HCT116 (cell line): ENCODE measurements at regions not wholly inside any gene's neighbourhood (a gene's known extent, or its start where the extent isn't known, plus 50 kb on each side); places are given as distances from the start of the nearest gene placed in this dataset.

Experiments used
- ATAC-seq: fragments of 200-7000 bp; cut with Tn5 transposase; 2 replicates; pipeline ENCODE4 v1.9.1; 2020; ENCODE audit warnings: mild to moderate bottlenecking, moderate library complexity
- BruUV-seq: library from RNA; stranded (reverse); fragments of 400-500 nt; replicated peaks from 2 replicates; lab custom pipeline; 2021; lab: Mats Ljungman, UMichigan
- CTCF ChIA-PET: fragments of 300-600 bp; sonication (Branson Sonifier 250); formaldehyde crosslinking; loops from one replicate; lab custom pipeline; 2021; ENCODE audit warnings: antibody characterized with exemption; lab: Charles Lee
- POLR2A ChIA-PET: fragments of 300-600, 350-600 bp; sonication (Branson Sonifier 250); formaldehyde crosslinking; loops from one replicate; lab custom pipeline; 2021; ENCODE audit warnings: antibody characterized with exemption; lab: Charles Lee
- RAD21 ChIA-PET, 2 experiments: fragments of 300-600 bp; sonication (Branson Sonifier 250); formaldehyde crosslinking; loops; one replicate each; lab custom pipeline; 2023; ENCODE audit warnings: low total read pairs in 2 of 2; ENCODE audit not compliant: uncharacterized antibody in 2 of 2, unreplicated experiment in 2 of 2, low non-redundant PET in 1 of 2; lab: Charles Lee
- DNase-seq: peaks from one replicate; pipeline ENCODE4 v3.0.0-alpha.2; 2010; ENCODE audit warnings: low read depth, low spot score
- H2AFZ ChIP-seq: fragments of 200-600 bp; shearing (Covaris generic), sonication (generic); 2 replicates; pipeline ENCODE4 v1.6.1; 2017; ENCODE audit warnings: low read depth, mixed run types, mixed read lengths, antibody characterized with exemption, low read length; ENCODE audit not compliant: poor library complexity, severe bottlenecking
- H3K27ac ChIP-seq: 2 replicates; pipeline ENCODE4 v1.5.1; 2012; ENCODE audit warnings: low read depth, low read length
- H3K27me3 ChIP-seq: fragments of 200-600 bp; sonication (generic); 2 replicates; pipeline ENCODE4 v1.6.1; 2016; ENCODE audit warnings: mixed run types, low read length, mixed read lengths; ENCODE audit not compliant: insufficient read depth
- H3K36me3 ChIP-seq, 2 experiments: fragments of 200-500 bp in 1 of 2; fragments of 200-600 bp in 1 of 2; sonication (Bioruptor generic) in 1 of 2; sonication (generic) in 1 of 2; 2 replicates each; pipeline versions ENCODE4 v1.5.1 to v1.6.1; 2014 to 2016; ENCODE audit warnings: low read length in 2 of 2, inconsistent platforms in 1 of 2, mixed read lengths in 1 of 2, mixed run types in 1 of 2; ENCODE audit not compliant: insufficient read depth in 2 of 2, control insufficient read depth in 1 of 2
- H3K4me1 ChIP-seq, 2 experiments: fragments of 200-600 bp in 1 of 2; sonication (generic) in 1 of 2; 2 replicates each; pipeline versions ENCODE4 v1.5.1 to v1.6.1; 2012 to 2017; ENCODE audit warnings: low read length in 2 of 2, inconsistent platforms in 1 of 2, mild to moderate bottlenecking in 1 of 2, mixed read lengths in 1 of 2, mixed run types in 1 of 2, moderate library complexity in 1 of 2; ENCODE audit not compliant: insufficient read depth in 2 of 2, control insufficient read depth in 1 of 2
- H3K4me2 ChIP-seq: fragments of 200-600 bp; sonication (generic); 2 replicates; pipeline ENCODE4 v1.6.1; 2017; ENCODE audit warnings: mixed run types, low read length, mixed read lengths
- H3K4me3 ChIP-seq, 2 experiments: fragments of 200-600 bp in 1 of 2; sonication (generic) in 1 of 2; replicated peaks in 1 of 2; 2 replicates each; pipeline ENCODE4 v1.5.1; 2011 to 2016; ENCODE audit warnings: low read length in 2 of 2, control low read depth in 1 of 2, low read depth in 1 of 2, mild to moderate bottlenecking in 1 of 2, mixed read lengths in 1 of 2, mixed run types in 1 of 2
- H3K79me2 ChIP-seq: fragments of 200-600 bp; sonication (generic); 2 replicates; pipeline ENCODE4 v1.6.1; 2017; ENCODE audit warnings: mild to moderate bottlenecking, mixed run types, low read length, moderate library complexity, mixed read lengths; ENCODE audit not compliant: insufficient read depth
- H3K9ac ChIP-seq: fragments of 200-600 bp; sonication (generic); 2 replicates; pipeline ENCODE4 v1.6.1; 2016; ENCODE audit warnings: low read length, mixed read lengths
- H3K9me2 ChIP-seq: fragments of 200-600 bp; sonication (generic), shearing (Covaris generic); 2 replicates; pipeline ENCODE4 v1.6.1; 2017; ENCODE audit warnings: mixed run types, mild to moderate bottlenecking, moderate library complexity; ENCODE audit not compliant: insufficient read depth
- H3K9me3 ChIP-seq, 2 experiments: fragments of 200-500 bp in 1 of 2; fragments of 200-600 bp in 1 of 2; sonication (Bioruptor generic) in 1 of 2; sonication (generic) in 1 of 2; 2 replicates each; pipeline ENCODE4 v1.6.1; 2014 to 2017; ENCODE audit warnings: low read length in 2 of 2, mixed read lengths in 2 of 2, inconsistent platforms in 1 of 2, low read depth in 1 of 2, mild to moderate bottlenecking in 1 of 2, mixed run types in 1 of 2, moderate library complexity in 1 of 2; ENCODE audit not compliant: control insufficient read depth in 1 of 2, insufficient read depth in 1 of 2
- H4K20me1 ChIP-seq: fragments of 200-600 bp; sonication (generic), shearing (Covaris generic); 2 replicates; pipeline ENCODE4 v1.6.1; 2017; ENCODE audit warnings: mixed run types, mild to moderate bottlenecking, moderate library complexity; ENCODE audit not compliant: insufficient read depth
- CEBPB ChIP-seq: IDR thresholded peaks from 2 replicates; pipeline ENCODE4 v1.6.1; 2012; ENCODE audit warnings: low read depth
- CTCF ChIP-seq, 3 experiments: fragments of 200-600 bp in 1 of 3; sonication (generic) in 1 of 3; IDR thresholded peaks in 2 of 3; conservative IDR thresholded peaks in 1 of 3; 2 replicates each; pipeline ENCODE4 v1.5.1; 2012 to 2017; ENCODE audit warnings: low read depth in 2 of 3, low read length in 2 of 3, antibody characterized with exemption in 1 of 3, borderline replicate concordance in 1 of 3, control low read depth in 1 of 3, mild to moderate bottlenecking in 1 of 3, mixed read lengths in 1 of 3, mixed run types in 1 of 3, moderate library complexity in 1 of 3; ENCODE audit not compliant: insufficient read depth in 1 of 3
- EGR1 ChIP-seq: IDR thresholded peaks from 2 replicates; pipeline ENCODE4 v1.6.1; 2012; ENCODE audit warnings: low read depth
- ELF1 ChIP-seq: IDR thresholded peaks from 2 replicates; pipeline ENCODE4 v1.6.1; 2012; ENCODE audit warnings: low read depth, borderline replicate concordance
- EZH2 ChIP-seq: fragments of 200-600 bp; sonication (generic); IDR thresholded peaks from 2 replicates; pipeline ENCODE4 v1.6.1; 2017; ENCODE audit warnings: antibody characterized with exemption, mixed run types
- EZH2phosphoT487 ChIP-seq: fragments of 200-600 bp; IDR thresholded peaks from 2 replicates; pipeline ENCODE4 v1.6.1; 2018; ENCODE audit warnings: antibody characterized with exemption, borderline replicate concordance
- FOSL1 ChIP-seq: IDR thresholded peaks from 2 replicates; pipeline ENCODE4 v1.6.1; 2012; ENCODE audit warnings: low read depth
- JUND ChIP-seq: IDR thresholded peaks from 2 replicates; pipeline ENCODE4 v1.6.1; 2012
- POLR2A ChIP-seq: IDR thresholded peaks from 2 replicates; pipeline ENCODE4 v1.7.0; 2011; ENCODE audit warnings: borderline replicate concordance; ENCODE audit not compliant: insufficient read depth, insufficient read length; ENCODE audit errors: extremely low read depth
- SIN3A ChIP-seq: IDR thresholded peaks from 2 replicates; pipeline ENCODE4 v1.6.1; 2012; ENCODE audit warnings: low read depth
- SP1 ChIP-seq: IDR thresholded peaks from 2 replicates; pipeline ENCODE4 v1.6.1; 2012; ENCODE audit warnings: low read depth
- SRF ChIP-seq: IDR thresholded peaks from 2 replicates; pipeline ENCODE4 v1.6.1; 2012; ENCODE audit warnings: low read depth
- YY1 ChIP-seq: IDR thresholded peaks from 2 replicates; pipeline ENCODE4 v1.6.1; 2011; ENCODE audit warnings: low read length, low read depth, moderate library complexity, mild to moderate bottlenecking; ENCODE audit not compliant: insufficient replicate concordance; ENCODE audit errors: extremely low read depth
- ZFX ChIP-seq: fragments of 450-650 bp; IDR thresholded peaks from 2 replicates; pipeline ENCODE4 v1.6.1; 2017
- intact Hi-C: fragments of 100-400 bp; cut with micrococcal nuclease; formaldehyde crosslinking; loops from 2 replicates; pipeline ENCODE4 v1.10.0; 2022
- TF ChIP-seq, protein P1 (sequence below): IDR thresholded peaks from 2 replicates; pipeline ENCODE4 v1.6.1; 2012

DNA sequence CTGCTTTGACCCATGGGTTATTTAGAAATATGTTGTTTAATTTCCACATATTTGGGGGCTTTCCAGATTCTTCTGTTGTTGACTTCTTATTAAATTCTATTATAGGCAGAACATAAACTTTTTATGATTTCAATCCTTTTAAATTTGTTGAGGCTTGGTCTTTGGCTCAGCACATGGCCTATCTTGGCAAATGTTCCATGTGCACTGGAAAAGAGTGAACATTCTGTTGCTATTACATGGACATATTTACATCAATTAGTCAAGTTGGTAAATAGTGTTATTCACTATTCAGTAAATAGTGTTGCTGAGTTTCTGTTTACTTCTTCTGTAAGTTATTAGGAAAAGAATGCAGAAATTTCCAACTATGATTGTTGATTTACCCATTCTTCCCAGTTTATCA, 75.4 kb downstream of the ETS2 start:
- intact Hi-C loops, result no loop called here
- H3K36me3 ChIP-seq, result no peaks in the 10 kb centered on the region
- H3K4me3 ChIP-seq, result no peak overlapping the region
- no peaks in the 10 kb centered on the region for H4K20me1 ChIP-seq
- RAD21 ChIA-PET, result no interaction called here
- no peak overlapping the region for H3K27ac ChIP-seq
- H2AFZ ChIP-seq, result no peak overlapping the region
- ATAC-seq (no peak), DNase-seq (no peak)
- no peaks in the 10 kb centered on the region for H3K4me1 ChIP-seq
- TF ChIP-seq YY1 (no peak), CTCF (IDR thresholded peaks at IDR 0.05 in 2 of 3, conservative IDR thresholded peaks at IDR 0.05 in 1 of 3; ENCODE audit: borderline replicate concordance in 1 of 3, insufficient read depth in 1 of 3, low read depth in 2 of 3, low read length in 2 of 3) (no peak), FOSL1 (no peak), ZFX (no peak)
- TF ChIP-seq, protein P1, sequence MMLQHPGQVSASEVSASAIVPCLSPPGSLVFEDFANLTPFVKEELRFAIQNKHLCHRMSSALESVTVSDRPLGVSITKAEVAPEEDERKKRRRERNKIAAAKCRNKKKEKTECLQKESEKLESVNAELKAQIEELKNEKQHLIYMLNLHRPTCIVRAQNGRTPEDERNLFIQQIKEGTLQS, result no peak
- H3K9me2 ChIP-seq, result no peaks in the 10 kb centered on the region
- no peaks in the 10 kb centered on the region for H3K79me2 ChIP-seq
- no peaks in the 10 kb centered on the region for H3K9me3 ChIP-seq
- H3K9ac ChIP-seq, result no peak overlapping the region
- CTCF ChIA-PET, result no interaction called here
- no peaks in the 10 kb centered on the region for H3K27me3 ChIP-seq
- POLR2A ChIA-PET, result no interaction called here
- H3K4me2 ChIP-seq, result no peak overlapping the region
- BruUV-seq, result no TSS peak

- H3K79me2 ChIP-seq, result no peaks in the 10 kb centered on the region
- DNase-seq, result no peak
- POLR2A ChIA-PET, result no interaction called here
- H3K9me2 ChIP-seq, result no peaks in the 10 kb centered on the region
- CTCF ChIA-PET, result no interaction called here
- no peaks in the 10 kb centered on the region for H3K36me3 ChIP-seq
- H3K4me1 ChIP-seq, result no peaks in the 10 kb centered on the region
- no peaks in the 10 kb centered on the region for H4K20me1 ChIP-seq
- H3K4me3 ChIP-seq, result no peak overlapping the region
- no peak overlapping the region for H3K27ac ChIP-seq
- intact Hi-C loops, result no loop called here
- H3K9ac ChIP-seq, result no peak overlapping the region
- H3K27me3 ChIP-seq, result no peaks in the 10 kb centered on the region
- no peak for ATAC-seq
- H2AFZ ChIP-seq, result no peak overlapping the region
- H3K4me2 ChIP-seq, result no peak overlapping the region
- H3K9me3 ChIP-seq, result no peaks in the 10 kb centered on the region
- RAD21 ChIA-PET, result no interaction called here
- BruUV-seq, result no TSS peak
- TF ChIP-seq CTCF (IDR thresholded peaks at IDR 0.05 in 2 of 3, conservative IDR thresholded peaks at IDR 0.05 in 1 of 3; ENCODE audit: borderline replicate concordance in 1 of 3, insufficient read depth in 1 of 3, low read depth in 2 of 3, low read length in 2 of 3) (no peak), SIN3A (no peak), EGR1 (no peak), SP1 (no peak), ELF1 (no peak), SRF (no peak), EZH2phosphoT487 (no peak), CEBPB (no peak), EZH2 (no peak), JUND (no peak), ZFX (no peak), POLR2A (no peak)
- TF ChIP-seq, protein P1, result no peak
These were observed 74.8 kb downstream of the ETS2 start for GRCh38 chr21:38880577-38880966.
